T47D (cell line): ENCODE measurements at regions not wholly inside any gene's neighbourhood (a gene's known extent, or its start where the extent isn't known, plus 50 kb on each side); places are given as distances from the start of the nearest gene placed in this dataset.
"Not testable (repeated sequence)": the region's sequence is repeated elsewhere in the genome, so short reads cannot be mapped to it uniquely, and the experiment has no call there.

ENCODE experiments used
- DNase-seq, 2 experiments: peaks; one replicate each; pipeline versions ENCODE4 v3.0.0 to v3.0.0-alpha.2; 2011 to 2012; ENCODE audit warnings: low read depth in 1 of 2, low spot score in 1 of 2
- JUND ChIP-seq: IDR thresholded peaks from 2 replicates; pipeline ENCODE4 v1.6.1; 2012; ENCODE audit warnings: low read depth
- in situ Hi-C: cut with HindIII; loops from 2 replicates; pipeline ENCODE4 v1.10.0; 2016; ENCODE audit warnings: low sequenced_read_pairs, low pct_unique_long_range_greater_than_20kb

- in situ Hi-C loops, result no loop called here
- DNase-seq, result no peak
- TF ChIP-seq JUND, result no peak
Observed at GRCh38 chr7:13016592-13017332, 329.3 kb downstream of the ARL4A start.

GRCh38 chr7:13017333-13017857, 330.0 kb downstream of the ARL4A start:
- in situ Hi-C loops, result no loop called here
- peak in 1 of 2 experiments; percentile 32 for DNase-seq
- TF ChIP-seq JUND, result no peak

DNA sequence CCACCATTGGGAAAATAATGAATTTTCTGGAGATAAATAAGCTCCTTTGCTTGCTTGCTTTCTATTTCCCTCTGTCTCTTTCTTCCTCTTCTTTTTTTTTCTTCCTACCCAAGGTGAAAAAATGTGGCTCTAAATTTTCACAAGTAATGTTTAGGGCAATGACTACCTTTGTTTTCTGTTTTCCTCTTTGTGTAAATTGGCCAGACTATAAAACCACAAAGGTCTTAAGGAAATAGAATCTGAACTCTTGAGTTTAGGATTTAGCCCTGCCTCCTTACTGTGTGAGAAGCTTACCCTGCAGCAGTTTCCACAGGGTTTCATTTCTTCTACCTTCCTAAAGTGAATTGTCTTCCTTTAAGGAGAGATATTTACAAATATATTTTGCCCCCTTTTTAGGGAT, 330.4 kb downstream of the ARL4A start:
- in situ Hi-C loops, result no loop called here
- no peak for TF ChIP-seq JUND
- DNase-seq, result peak in 1 of 2 experiments; percentile 41

DNA sequence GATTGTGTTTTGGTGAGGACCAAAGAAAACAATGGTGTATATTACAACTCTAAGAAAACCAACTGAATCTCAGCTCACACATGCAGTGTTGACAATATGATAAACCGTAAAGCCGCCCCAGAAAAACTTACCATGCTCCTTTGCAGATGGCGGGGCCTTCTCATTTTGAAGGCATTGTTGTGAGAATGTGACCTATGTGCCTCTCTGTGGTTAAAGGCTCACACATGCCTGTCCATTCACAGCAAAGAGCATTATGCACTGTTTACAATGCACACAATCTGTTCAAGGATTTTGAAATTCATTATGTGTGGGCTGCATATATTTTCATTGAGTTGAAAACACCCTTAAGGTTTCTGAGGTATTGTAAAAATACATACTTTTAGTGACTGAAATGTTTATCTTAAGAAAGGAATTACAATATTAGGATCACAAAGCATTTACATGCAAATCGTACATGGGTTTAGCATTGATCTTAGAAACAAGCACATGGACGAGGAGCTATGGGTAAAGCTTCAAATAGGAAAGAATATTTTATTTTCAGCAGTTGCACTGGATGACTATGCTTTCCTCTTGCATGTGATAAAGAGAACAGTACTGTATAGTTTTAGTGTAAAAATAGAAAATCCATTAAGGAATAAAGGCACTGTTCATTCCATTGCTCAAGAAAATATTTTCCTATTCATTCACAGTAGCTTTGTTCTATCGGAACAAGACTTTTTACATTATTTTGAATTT, 334.3 kb downstream of the ARL4A start:
- TF ChIP-seq JUND, result no peak
- in situ Hi-C loops, result no loop called here
- no peak for DNase-seq

- TF ChIP-seq JUND, result no peak
- DNase-seq, result no peak
- in situ Hi-C loops, result no loop called here
Observed at GRCh38 chr7:13024121-13024674, 336.8 kb downstream of the ARL4A start.

- DNase-seq, in situ Hi-C loops: not testable (repeated sequence)
Observed at GRCh38 chr7:13025043-13025442, 337.6 kb downstream of the ARL4A start.

DNA sequence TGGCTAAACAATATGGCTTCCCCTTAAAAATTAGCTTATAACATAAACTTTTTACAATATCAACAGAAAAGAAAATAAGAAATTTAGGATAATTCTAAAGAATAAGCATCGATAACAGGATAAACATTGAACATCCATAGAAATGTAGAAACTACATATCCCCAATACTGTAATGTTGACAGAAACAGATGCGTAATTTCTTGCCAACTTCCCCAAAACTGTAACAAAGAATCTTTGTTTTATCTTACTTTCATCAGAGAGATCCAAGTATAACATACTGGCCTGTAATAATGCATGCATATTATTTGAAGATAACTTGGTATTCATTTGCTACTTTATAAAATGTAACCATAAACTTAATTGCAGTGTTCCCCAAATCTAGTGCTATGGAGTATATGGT, 339.9 kb downstream of the ARL4A start:
- TF ChIP-seq JUND, result no peak
- in situ Hi-C loops, result no loop called here
- no peak for DNase-seq

DNA sequence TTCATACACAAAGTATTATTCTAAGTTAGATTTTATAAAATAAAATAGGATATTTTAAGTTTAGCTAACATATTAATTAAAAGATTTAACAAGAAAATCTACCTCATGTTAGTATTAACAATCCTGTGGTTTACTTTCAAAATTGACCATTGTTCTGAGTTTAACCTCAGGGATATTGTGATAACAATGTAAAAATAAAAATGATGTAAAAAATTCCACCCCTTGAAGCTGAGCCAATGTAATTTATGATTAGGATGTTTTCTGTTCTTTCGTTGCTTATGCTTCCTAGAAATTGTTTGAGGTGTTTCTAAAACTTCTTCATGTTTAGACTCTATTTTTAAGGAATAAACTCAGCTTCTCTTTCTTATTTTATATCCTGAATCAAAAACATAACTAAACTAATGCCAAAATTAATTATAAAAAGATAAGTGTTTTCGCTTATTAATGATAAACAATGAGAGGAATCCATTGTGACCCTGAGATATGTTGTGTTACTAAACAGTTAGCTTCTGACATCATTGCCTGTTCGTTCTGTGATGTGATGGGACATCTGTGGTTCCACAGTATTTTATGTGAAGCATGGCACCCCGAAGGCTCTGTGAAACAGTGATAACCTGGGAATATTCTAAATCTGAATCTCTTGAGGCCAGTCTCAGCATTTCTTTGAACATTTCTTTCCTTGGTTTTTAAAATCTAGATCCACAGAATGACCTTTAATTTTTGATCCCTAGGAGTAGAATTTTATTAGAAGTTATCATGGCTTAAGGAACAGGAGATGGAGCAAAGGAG, 340.8 kb downstream of the ARL4A start:
- no peak for DNase-seq
- no peak for TF ChIP-seq JUND
- in situ Hi-C loops, result no loop called here

DNA sequence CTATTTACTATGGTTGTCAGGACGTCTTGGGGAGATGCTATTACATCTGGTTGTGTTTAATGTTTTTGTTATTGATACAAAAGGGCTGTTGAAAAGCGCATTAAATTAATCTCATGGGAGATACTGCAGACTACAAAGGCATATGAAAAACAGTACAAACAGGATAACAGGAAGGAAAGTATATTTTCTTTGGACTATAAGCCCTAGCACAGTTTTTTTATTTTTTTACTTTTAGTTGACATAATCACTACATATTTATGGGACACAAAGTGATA, 341.3 kb downstream of the ARL4A start:
- no peak for DNase-seq

DNA sequence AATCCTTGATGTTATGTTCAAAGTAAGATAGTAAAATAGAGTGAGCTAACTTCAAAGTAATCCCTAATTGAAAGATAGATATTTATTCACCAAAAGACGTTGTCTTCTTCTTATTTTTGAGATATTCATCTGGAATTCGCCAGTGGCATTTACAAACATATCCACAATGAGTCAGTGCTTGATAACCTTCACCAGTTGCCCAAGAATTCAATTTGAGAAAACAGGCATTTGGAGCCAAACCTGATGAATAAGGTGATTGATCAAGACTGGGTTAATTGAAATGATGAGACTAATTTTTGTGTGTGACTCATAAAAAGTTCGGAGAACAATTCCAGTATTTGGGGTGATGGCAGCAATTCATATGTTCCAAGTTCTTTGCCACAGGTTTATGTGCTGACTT, 344.0 kb downstream of the ARL4A start:
- no peak for DNase-seq
- in situ Hi-C loops, result no loop called here
- TF ChIP-seq JUND, result no peak

More for the DNA sequence above, 341.3 kb downstream of the ARL4A start:
- in situ Hi-C loops, result no loop called here
- TF ChIP-seq JUND, result no peak

DNA sequence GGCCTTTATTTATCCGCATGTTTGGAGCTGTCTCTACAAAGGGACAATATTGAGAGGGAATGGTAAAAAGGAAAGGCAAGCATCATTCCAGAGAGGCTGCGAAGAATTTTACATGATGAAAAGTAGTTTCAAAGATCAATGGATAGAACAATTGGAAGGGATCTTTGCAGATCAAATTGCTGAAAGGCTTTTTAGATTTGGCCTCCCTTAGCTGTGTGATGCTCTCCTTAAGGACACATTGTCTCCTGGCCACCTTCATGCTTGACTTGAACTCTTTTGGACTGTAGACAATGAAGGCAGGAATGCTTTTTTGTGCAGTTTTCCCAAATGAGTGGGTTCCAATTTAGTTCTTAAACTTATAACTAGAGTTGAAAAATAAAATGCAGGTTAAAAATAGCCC, 344.7 kb downstream of the ARL4A start:
- TF ChIP-seq JUND, result no peak
- DNase-seq, result no peak
- in situ Hi-C loops, result no loop called here

DNA sequence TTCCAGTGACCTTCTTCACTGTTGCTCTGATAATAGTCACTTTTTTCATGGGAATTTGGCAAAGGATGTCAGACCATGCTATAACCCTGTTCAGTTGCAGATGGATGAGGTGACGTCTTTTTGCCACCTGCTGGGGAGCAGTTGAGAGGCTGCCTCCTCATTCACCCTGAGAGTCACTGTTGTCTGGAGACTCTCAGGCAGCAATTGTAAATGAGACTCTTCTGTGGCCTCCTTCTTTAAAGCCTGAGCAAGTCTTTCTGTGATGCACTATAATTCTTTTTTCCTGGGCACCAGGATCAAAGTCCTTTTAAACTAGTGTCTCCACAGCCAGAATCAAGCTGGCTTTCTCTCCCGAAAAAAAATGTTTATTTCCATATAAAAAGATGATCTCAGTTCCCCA, 345.1 kb downstream of the ARL4A start:
- no peak for TF ChIP-seq JUND
- DNase-seq, result peak in 1 of 2 experiments; percentile 45
- in situ Hi-C loops, result no loop called here

- no peak for DNase-seq
- TF ChIP-seq JUND, result no peak
- in situ Hi-C loops, result no loop called here
Observed at GRCh38 chr7:13034693-13035092, 347.3 kb downstream of the ARL4A start.
